Activated naive CD4-positive, alpha-beta T cell treated with anti-CD3 and anti-CD28 coated beads, Interleukin-2, amount 10 ng/mL, durations not matched to agents 7 days and 5 days (primary cell): ENCODE measurements at regions not wholly inside any gene's neighbourhood (a gene's known extent, or its start where the extent isn't known, plus 50 kb on each side); places are given as distances from the start of the nearest gene placed in this dataset.

ENCODE experiments used
- CTCF ChIA-PET: fragments of 350-600 bp; sonication (Branson Sonifier 250); formaldehyde crosslinking; loops from one replicate; lab custom pipeline; 2021; ENCODE audit warnings: antibody characterized with exemption; lab: Charles Lee
- DNase-seq: peaks from one replicate; pipeline ENCODE4 v3.0.0-alpha.2; 2020
- H3K27ac Mint-ChIP-seq: one replicate; pipeline ENCODE4 v1.8.0; 2021; ENCODE audit warnings: mild to moderate bottlenecking, moderate library complexity, mixed read lengths
- H3K27me3 Mint-ChIP-seq: one replicate; pipeline ENCODE4 v1.8.0; 2021; ENCODE audit warnings: mild to moderate bottlenecking, mixed read lengths
- H3K36me3 Mint-ChIP-seq: one replicate; pipeline ENCODE4 v1.8.0; 2021; ENCODE audit warnings: mixed read lengths
- H3K4me1 Mint-ChIP-seq: one replicate; pipeline ENCODE4 v1.8.0; 2021; ENCODE audit warnings: mixed read lengths
- H3K4me3 Mint-ChIP-seq: one replicate; pipeline ENCODE4 v1.8.0; 2021; ENCODE audit warnings: mild to moderate bottlenecking, moderate library complexity, mixed read lengths
- H3K9me3 Mint-ChIP-seq: one replicate; pipeline ENCODE4 v1.8.0; 2021; ENCODE audit warnings: mixed read lengths

- CTCF ChIA-PET, result no interaction called here
- Mint-ChIP-seq H3K27me3 (no peaks in the 10 kb centered on the region), H3K36me3 (no peaks in the 10 kb centered on the region), H3K27ac (no peak overlapping the region), H3K9me3 (peaks cover 4% of the 10 kb centered on the region), H3K4me3 (no peak overlapping the region), H3K4me1 (no peaks in the 10 kb centered on the region)
- no peak for DNase-seq
These were observed 414.6 kb upstream of the PTBP2 start for GRCh38 chr1:96306809-96307560.

- H3K9me3 Mint-ChIP-seq, result no peaks in the 10 kb centered on the region
- no peaks in the 10 kb centered on the region for H3K36me3 Mint-ChIP-seq
- CTCF ChIA-PET, result no interaction called here
- DNase-seq, result no peak
- H3K4me3 Mint-ChIP-seq, result no peak overlapping the region
- no peaks in the 10 kb centered on the region for H3K27me3 Mint-ChIP-seq
- H3K4me1 Mint-ChIP-seq, result no peaks in the 10 kb centered on the region
- no peak overlapping the region for H3K27ac Mint-ChIP-seq
These were observed 413.3 kb upstream of the PTBP2 start for GRCh38 chr1:96308314-96308713.

- Mint-ChIP-seq H3K9me3 (no peaks in the 10 kb centered on the region), H3K27me3 (no peaks in the 10 kb centered on the region), H3K36me3 (no peaks in the 10 kb centered on the region), H3K4me1 (no peaks in the 10 kb centered on the region), H3K27ac (no peak overlapping the region), H3K4me3 (no peak overlapping the region)
- no peak for DNase-seq
- CTCF ChIA-PET, result no interaction called here
These were observed 411.8 kb upstream of the PTBP2 start for GRCh38 chr1:96309783-96310182.

- Mint-ChIP-seq H3K27ac (no peak overlapping the region), H3K4me1 (no peaks in the 10 kb centered on the region), H3K27me3 (no peaks in the 10 kb centered on the region), H3K36me3 (no peaks in the 10 kb centered on the region), H3K9me3 (no peaks in the 10 kb centered on the region), H3K4me3 (no peak overlapping the region)
- no peak for DNase-seq
- CTCF ChIA-PET, result no interaction called here
These were observed 408.4 kb upstream of the PTBP2 start for GRCh38 chr1:96313216-96313615.

GRCh38 chr1:96329121-96329520 lies 392.5 kb upstream of the PTBP2 start:
- H3K4me1 Mint-ChIP-seq, result no peaks in the 10 kb centered on the region
- no peaks in the 10 kb centered on the region for H3K27me3 Mint-ChIP-seq
- no peak overlapping the region for H3K4me3 Mint-ChIP-seq
- DNase-seq, result no peak
- no peaks in the 10 kb centered on the region for H3K36me3 Mint-ChIP-seq
- peaks cover 3% of the 10 kb centered on the region for H3K9me3 Mint-ChIP-seq
- CTCF ChIA-PET, result no interaction called here
- H3K27ac Mint-ChIP-seq, result no peak overlapping the region

- Mint-ChIP-seq H3K27me3 (no peaks in the 10 kb centered on the region), H3K27ac (no peak overlapping the region), H3K4me3 (no peak overlapping the region), H3K36me3 (no peaks in the 10 kb centered on the region), H3K4me1 (no peaks in the 10 kb centered on the region), H3K9me3 (peaks cover 3% of the 10 kb centered on the region)
- CTCF ChIA-PET, result no interaction called here
- no peak for DNase-seq
These were observed 390.0 kb upstream of the PTBP2 start for GRCh38 chr1:96331596-96331995.

- Mint-ChIP-seq H3K36me3 (no peaks in the 10 kb centered on the region), H3K27me3 (no peaks in the 10 kb centered on the region), H3K4me1 (no peaks in the 10 kb centered on the region), H3K9me3 (peaks cover 3% of the 10 kb centered on the region), H3K27ac (no peak overlapping the region), H3K4me3 (no peak overlapping the region)
- CTCF ChIA-PET, result no interaction called here
- no peak for DNase-seq
These were observed 387.9 kb upstream of the PTBP2 start for GRCh38 chr1:96333522-96334235.

- no peak for DNase-seq
- CTCF ChIA-PET, result no interaction called here
- no peak overlapping the region for H3K27ac Mint-ChIP-seq
- H3K4me3 Mint-ChIP-seq, result no peak overlapping the region
- no peaks in the 10 kb centered on the region for H3K36me3 Mint-ChIP-seq
- H3K9me3 Mint-ChIP-seq, result peaks cover 3% of the 10 kb centered on the region
- H3K4me1 Mint-ChIP-seq, result no peaks in the 10 kb centered on the region
- no peaks in the 10 kb centered on the region for H3K27me3 Mint-ChIP-seq
These were observed 387.4 kb upstream of the PTBP2 start for GRCh38 chr1:96334236-96334557.

GRCh38 chr1:96338622-96339021 lies 383.0 kb upstream of the PTBP2 start:
- Mint-ChIP-seq H3K27me3 (no peaks in the 10 kb centered on the region), H3K4me1 (no peaks in the 10 kb centered on the region), H3K9me3 (no peaks in the 10 kb centered on the region), H3K4me3 (no peak overlapping the region), H3K27ac (no peak overlapping the region), H3K36me3 (no peaks in the 10 kb centered on the region)
- no peak for DNase-seq
- CTCF ChIA-PET, result no interaction called here

- Mint-ChIP-seq H3K4me1 (no peaks in the 10 kb centered on the region), H3K36me3 (no peaks in the 10 kb centered on the region), H3K4me3 (no peak overlapping the region), H3K9me3 (no peaks in the 10 kb centered on the region), H3K27ac (no peak overlapping the region), H3K27me3 (no peaks in the 10 kb centered on the region)
- CTCF ChIA-PET, result no interaction called here
- DNase-seq, result no peak
These were observed 380.9 kb upstream of the PTBP2 start for GRCh38 chr1:96340686-96341085.

- H3K27me3 Mint-ChIP-seq, result no peaks in the 10 kb centered on the region
- no peak overlapping the region for H3K27ac Mint-ChIP-seq
- no peaks in the 10 kb centered on the region for H3K9me3 Mint-ChIP-seq
- no peaks in the 10 kb centered on the region for H3K4me1 Mint-ChIP-seq
- no peaks in the 10 kb centered on the region for H3K36me3 Mint-ChIP-seq
- no peak overlapping the region for H3K4me3 Mint-ChIP-seq
- no peak for DNase-seq
- CTCF ChIA-PET, result no interaction called here
These were observed 374.9 kb upstream of the PTBP2 start for GRCh38 chr1:96346719-96347118.

GRCh38 chr1:96349896-96350295 lies 371.7 kb upstream of the PTBP2 start:
- CTCF ChIA-PET, result no interaction called here
- DNase-seq, result no peak
- Mint-ChIP-seq H3K4me3 (no peak overlapping the region), H3K9me3 (no peaks in the 10 kb centered on the region), H3K27ac (no peak overlapping the region), H3K4me1 (no peaks in the 10 kb centered on the region), H3K27me3 (no peaks in the 10 kb centered on the region), H3K36me3 (no peaks in the 10 kb centered on the region)

GRCh38 chr1:96352733-96353132 lies 368.9 kb upstream of the PTBP2 start:
- no peak overlapping the region for H3K4me3 Mint-ChIP-seq
- no peak for DNase-seq
- H3K9me3 Mint-ChIP-seq, result no peaks in the 10 kb centered on the region
- CTCF ChIA-PET, result no interaction called here
- H3K36me3 Mint-ChIP-seq, result no peaks in the 10 kb centered on the region
- no peak overlapping the region for H3K27ac Mint-ChIP-seq
- H3K27me3 Mint-ChIP-seq, result no peaks in the 10 kb centered on the region
- H3K4me1 Mint-ChIP-seq, result no peaks in the 10 kb centered on the region

- H3K9me3 Mint-ChIP-seq, result no peaks in the 10 kb centered on the region
- no peaks in the 10 kb centered on the region for H3K4me1 Mint-ChIP-seq
- H3K27me3 Mint-ChIP-seq, result no peaks in the 10 kb centered on the region
- no peak overlapping the region for H3K4me3 Mint-ChIP-seq
- no peak overlapping the region for H3K27ac Mint-ChIP-seq
- CTCF ChIA-PET, result no interaction called here
- H3K36me3 Mint-ChIP-seq, result no peaks in the 10 kb centered on the region
- no peak for DNase-seq
These were observed 366.1 kb upstream of the PTBP2 start for GRCh38 chr1:96355521-96355920.

- Mint-ChIP-seq H3K27me3 (no peaks in the 10 kb centered on the region), H3K9me3 (no peaks in the 10 kb centered on the region), H3K4me3 (no peak overlapping the region), H3K4me1 (no peaks in the 10 kb centered on the region), H3K27ac (no peak overlapping the region), H3K36me3 (no peaks in the 10 kb centered on the region)
- DNase-seq, result no peak
- CTCF ChIA-PET, result no interaction called here
These were observed 365.6 kb upstream of the PTBP2 start for GRCh38 chr1:96355961-96356360.
